ENCODE measurements at regions not wholly inside any gene's neighbourhood (a gene's known extent, or its start where the extent isn't known, plus 50 kb on each side); places are given as distances from the start of the nearest gene placed in this dataset.

DNA sequence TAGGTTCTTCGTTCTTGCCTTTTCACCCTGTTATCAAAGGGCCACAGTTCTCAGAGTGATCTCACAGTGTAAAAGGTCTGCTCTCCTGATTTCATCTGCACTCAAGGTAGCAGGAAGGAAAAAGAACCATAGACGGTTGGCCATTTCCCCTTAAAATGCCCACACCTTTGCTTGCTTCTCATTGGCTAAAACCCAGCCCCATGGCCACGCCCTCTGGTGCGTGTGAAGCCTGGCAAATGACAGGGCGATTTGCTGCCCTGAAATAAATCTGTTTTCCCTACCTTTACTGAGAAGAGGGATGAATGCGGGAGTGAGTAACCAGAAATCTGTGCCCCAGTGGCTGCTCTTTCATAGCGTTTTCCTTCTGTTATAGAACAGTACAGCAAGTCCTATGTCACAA, 269.3 kb downstream of the POU4F1 start:
- no peak for DNase-seq (ENCODE audit: low read depth in 2 of 2)

DNA sequence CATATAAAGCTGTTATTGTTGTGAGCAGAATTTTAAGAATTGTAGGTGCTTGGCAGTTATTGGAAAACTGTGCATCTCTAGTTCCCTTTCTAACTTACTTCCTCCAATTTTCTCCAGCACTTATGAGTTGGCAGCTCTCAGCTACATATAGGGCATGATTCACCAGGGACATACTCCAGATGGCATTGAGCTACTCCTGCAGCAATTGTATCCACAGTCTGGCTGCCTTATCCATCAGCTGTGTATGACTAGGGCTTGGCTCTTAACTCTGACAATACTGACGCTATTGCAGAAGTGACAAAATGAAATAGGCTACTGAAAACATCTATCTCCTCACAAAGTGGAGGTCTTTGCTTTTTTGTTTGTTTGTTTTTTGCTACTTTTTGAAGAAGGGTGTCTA, 276.7 kb downstream of the POU4F1 start:
- DNase-seq (ENCODE audit: low read depth in 2 of 2) = no peak

- DNase-seq (ENCODE audit: low read depth in 2 of 2) = no peak
Observed at GRCh38 chr13:78325585-78325984, 277.8 kb downstream of the POU4F1 start.

- no peak for DNase-seq (ENCODE audit: low read depth in 2 of 2)
Observed at GRCh38 chr13:78323848-78324247, 279.5 kb downstream of the POU4F1 start.

GRCh38 chr13:78323040-78323439, 280.3 kb downstream of the POU4F1 start:
- DNase-seq (ENCODE audit: low read depth in 2 of 2) = no peak

DNA sequence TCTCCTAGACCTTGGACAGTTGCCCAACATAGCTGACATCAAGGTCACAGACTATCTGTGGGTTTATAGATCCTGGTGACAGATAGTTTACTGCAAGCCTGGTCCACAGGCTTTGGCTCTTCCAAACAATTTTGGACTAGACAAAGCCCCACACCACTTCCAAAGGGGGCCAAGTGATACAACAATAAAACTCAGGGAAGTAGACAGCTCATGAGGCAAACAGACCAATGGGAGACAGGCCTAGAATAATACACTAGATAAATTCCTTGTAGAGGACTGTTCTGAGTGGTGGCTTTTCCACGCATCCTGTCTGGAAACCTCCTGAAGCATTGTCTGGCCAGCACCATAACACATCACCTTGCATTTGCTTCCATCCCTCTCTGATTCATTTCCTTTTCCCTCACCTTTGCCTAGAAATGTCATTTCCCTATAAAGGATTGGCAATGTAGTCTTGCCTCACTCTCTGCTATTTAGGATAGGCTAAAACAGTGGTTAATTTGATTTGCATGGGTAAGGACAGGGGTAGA, 284.2 kb downstream of the POU4F1 start:
- DNase-seq (ENCODE audit: low read depth in 2 of 2) = no peak

DNA sequence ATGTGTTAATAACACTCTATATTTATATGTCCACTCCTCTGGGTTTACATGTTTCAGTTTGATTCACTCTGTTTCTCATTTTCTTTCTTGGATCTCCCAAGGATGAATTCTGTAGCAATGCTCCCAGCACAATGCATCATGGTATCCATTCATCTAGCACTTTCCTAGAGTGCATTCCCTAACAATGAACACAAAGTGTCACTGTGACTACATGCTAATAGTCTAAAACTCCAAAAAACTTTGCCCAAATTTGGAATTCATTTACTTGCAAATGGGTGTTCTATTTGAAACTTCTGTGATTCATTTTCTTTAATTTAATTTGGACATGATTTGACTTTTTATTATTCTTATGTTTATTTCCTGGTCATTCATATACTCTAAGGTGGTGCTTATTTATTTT, 286.3 kb downstream of the POU4F1 start:
- no peak for DNase-seq (ENCODE audit: low read depth in 2 of 2)

- DNase-seq (ENCODE audit: low read depth in 2 of 2) = no peak
Observed at GRCh38 chr13:78309497-78310180, 293.7 kb downstream of the POU4F1 start.

GRCh38 chr13:78306519-78307206, 296.7 kb downstream of the POU4F1 start:
- no peak for DNase-seq (ENCODE audit: low read depth in 2 of 2)

- no peak for DNase-seq (ENCODE audit: low read depth in 2 of 2)
Observed at GRCh38 chr13:78305171-78305570, 298.2 kb downstream of the POU4F1 start.

DNA sequence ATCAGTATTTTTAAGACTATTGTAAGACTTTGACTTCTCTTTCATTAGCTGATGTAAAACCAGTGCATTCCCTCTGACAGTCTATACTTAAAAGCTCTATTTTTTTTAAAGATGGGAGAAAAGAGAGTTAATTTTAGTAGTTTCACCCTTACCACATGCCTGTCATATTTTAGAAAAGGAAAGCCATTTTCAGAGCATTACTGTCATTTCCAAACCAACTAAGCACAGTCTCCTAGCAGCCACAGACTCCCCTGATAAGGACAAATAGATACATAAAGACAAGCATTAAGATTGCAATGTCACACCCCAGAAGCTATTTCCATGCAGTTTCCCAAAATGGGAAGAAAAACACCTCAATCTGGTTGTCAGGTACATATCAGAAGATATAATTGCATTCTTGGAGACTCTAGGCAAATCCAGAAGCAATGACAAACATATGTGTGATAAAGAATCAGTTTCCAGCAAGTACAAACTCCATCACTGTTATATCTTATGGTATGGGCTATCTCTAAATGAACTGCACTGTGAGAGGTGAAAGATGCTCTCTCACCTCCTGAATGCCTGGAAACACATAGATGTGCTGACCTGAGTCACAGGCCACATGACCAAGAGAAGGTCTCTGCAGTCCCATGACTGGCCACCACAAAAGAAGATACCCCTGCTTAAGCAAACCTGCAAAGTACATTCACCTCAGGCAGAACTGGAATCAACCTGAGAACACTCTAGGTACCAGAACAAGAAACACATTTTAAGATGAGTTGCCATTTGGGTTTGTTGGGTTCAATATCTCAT, 303.3 kb downstream of the POU4F1 start:
- no peak for DNase-seq (ENCODE audit: low read depth in 2 of 2)

DNA sequence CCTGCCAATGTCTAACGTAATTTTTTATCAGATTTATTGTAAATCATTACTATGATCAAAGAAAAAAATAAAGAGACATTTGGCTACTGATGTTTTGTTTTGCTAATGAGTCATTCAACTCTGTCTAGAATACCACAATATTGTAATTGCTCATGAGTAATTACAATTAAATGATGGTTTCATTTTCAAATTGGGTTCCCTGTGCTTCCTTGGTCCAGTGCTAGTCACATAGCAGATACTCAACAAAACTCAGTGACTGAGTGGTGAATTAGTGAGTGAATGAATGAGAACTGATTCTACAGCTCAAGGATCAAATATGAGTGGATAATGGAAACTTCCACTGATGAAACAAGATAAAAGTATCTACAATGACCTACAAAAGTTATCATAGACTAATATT, 304.7 kb downstream of the POU4F1 start:
- DNase-seq (ENCODE audit: low read depth in 2 of 2) = no peak

GRCh38 chr13:78286748-78287147, 316.6 kb downstream of the POU4F1 start:
- DNase-seq (ENCODE audit: low read depth in 2 of 2) = no peak

- no peak for DNase-seq (ENCODE audit: low read depth in 2 of 2)
Observed at GRCh38 chr13:78265098-78265497, 338.3 kb downstream of the POU4F1 start.

- DNase-seq (ENCODE audit: low read depth in 2 of 2) = no peak
Observed at GRCh38 chr13:78258304-78258703, 339.7 kb upstream of the EDNRB start.

DNA sequence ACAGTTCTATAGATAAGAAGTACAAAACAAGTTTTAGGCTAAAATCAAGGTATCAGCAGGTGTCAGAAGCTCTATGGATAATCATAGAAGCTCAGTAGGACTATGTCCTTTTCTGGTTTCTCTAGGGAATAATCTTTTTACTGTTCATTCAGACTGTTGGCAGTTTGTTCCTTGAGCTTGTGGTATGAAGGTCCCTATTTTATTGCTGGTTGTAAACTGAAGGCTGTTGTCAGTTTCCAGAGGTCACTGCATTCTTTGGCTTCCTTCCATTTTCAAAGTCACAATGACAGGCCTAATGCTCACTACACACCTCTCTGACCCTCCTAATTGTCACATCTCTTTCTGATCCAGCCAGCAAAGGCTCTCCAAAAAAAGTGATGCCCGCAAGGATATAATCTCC, 337.9 kb upstream of the EDNRB start:
- no peak for DNase-seq (ENCODE audit: low read depth in 2 of 2)

GRCh38 chr13:78254113-78254512, 335.5 kb upstream of the EDNRB start:
- DNase-seq (ENCODE audit: low read depth in 2 of 2) = no peak

DNA sequence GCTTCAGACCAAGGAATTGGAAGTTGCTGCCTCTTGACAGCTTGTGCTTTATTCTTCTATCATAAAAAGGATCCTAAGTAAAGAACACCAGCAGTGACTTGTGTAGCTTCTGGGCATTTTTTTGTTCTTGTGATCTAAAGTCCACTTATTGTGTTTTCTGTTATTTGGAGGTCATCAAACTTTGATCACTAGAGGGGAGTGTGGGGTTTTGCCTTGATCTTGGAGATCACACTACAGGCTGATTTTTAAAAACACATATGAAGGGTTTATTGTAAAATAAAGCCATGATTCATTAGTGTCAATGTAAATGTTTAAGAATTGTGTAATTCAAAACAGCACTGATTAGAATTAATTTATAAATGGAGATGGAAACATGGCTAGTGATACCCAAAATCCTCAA, 328.7 kb upstream of the EDNRB start:
- DNase-seq (ENCODE audit: low read depth in 2 of 2) = no peak

DNA sequence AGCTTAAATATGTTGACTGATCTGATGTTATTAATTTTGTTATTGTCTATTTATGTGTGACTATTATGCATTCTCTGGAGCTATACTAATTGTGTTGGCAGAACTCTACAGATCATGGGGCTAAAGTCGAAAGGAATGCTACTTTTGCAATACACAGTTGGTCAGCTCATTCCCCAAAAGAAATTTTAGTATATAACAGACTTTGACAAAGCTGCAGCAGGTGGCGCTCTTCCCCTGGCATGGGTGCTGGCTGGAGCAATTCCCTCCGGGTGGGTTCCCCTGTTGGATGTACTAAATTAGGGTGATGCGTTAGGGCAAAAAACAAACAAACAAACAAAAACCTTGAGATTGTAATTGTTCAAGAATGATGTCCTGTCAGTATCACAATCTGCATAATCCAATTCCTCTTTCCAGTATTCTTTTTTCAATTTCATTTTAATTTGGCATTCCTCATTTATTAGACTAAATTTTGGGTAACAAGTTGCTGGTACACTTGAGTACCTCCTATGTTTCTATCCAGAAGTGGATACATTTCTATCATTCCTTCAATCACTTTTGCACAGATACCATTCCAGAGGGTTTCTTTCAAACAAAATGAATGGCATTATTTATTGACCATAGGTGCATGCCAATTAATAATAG, 322.8 kb upstream of the EDNRB start:
- no peak for DNase-seq (ENCODE audit: low read depth in 2 of 2)

DNA sequence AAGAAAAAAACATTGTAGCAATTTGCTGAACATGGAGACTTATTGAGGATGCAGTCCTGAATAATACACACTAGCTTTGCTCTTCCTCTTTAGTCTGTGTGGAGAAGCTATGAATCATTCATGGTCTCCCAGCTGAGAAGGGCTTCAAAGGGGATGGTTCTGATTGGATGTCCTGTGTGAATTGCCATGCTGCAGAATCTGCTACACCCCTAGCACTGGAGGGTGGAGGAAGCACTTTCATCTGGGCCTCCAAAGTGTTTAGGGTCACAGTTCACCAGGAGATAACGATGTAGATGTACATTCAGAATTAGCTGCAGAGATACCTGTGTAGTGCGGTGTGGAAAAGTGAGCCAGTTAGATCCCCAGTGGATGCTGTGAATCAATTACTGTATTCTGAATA, 321.1 kb upstream of the EDNRB start:
- DNase-seq (ENCODE audit: low read depth in 2 of 2) = no peak

- no peak for DNase-seq (ENCODE audit: low read depth in 2 of 2)
Observed at GRCh38 chr13:78238911-78239310, 320.3 kb upstream of the EDNRB start.

DNA sequence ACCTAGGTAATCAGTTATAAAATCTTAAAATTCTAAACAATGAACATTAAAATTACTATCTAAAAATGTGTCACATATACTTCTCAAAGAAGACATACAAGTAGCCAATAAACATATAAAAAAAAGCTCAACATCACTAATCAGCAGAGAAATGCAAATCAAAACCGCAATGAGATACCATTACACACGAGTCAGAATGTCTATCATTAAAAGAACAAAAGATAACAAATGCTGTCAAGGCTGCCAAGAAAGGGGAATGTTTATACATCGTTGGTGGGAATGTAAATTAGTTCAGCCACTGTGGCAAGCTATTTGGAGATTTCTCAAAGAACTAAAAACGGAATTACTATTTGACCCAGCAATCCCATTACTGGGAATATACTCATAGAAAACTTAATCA, 310.3 kb upstream of the EDNRB start:
- DNase-seq (ENCODE audit: low read depth in 2 of 2) = no peak
